Type B pancreatic cell (in vitro differentiated cells): ENCODE measurements at regions not wholly inside any gene's neighbourhood (a gene's known extent, or its start where the extent isn't known, plus 50 kb on each side); places are given as distances from the start of the nearest gene placed in this dataset.

Source experiments
- DNase-seq: peaks from one replicate; pipeline ENCODE4 v3.0.0; 2021; ENCODE audit warnings: mixed read lengths; ENCODE audit not compliant: unreplicated experiment; ENCODE audit errors: extremely low spot score
- H3K27ac Mint-ChIP-seq: 2 replicates; pipeline ENCODE4 v1.8.0; 2021; ENCODE audit warnings: mild to moderate bottlenecking, mixed read lengths
- H3K27me3 Mint-ChIP-seq: 2 replicates; pipeline ENCODE4 v1.8.0; 2021; ENCODE audit warnings: mixed read lengths
- H3K36me3 Mint-ChIP-seq: 2 replicates; pipeline ENCODE4 v1.8.0; 2021; ENCODE audit warnings: mixed read lengths
- H3K4me1 Mint-ChIP-seq: one replicate; pipeline ENCODE4 v1.8.0; 2021; ENCODE audit warnings: mixed read lengths; ENCODE audit not compliant: unreplicated experiment
- H3K4me3 Mint-ChIP-seq: 2 replicates; pipeline ENCODE4 v1.8.0; 2021; ENCODE audit warnings: mild to moderate bottlenecking, mixed read lengths
- H3K9me3 Mint-ChIP-seq: 2 replicates; pipeline ENCODE4 v1.8.0; 2021; ENCODE audit warnings: mixed read lengths
- CTCF ChIP-seq: fragments of 200-600 bp; sonication (generic); conservative IDR thresholded peaks from 2 replicates; pipeline ENCODE4 v1.5.0; 2021; ENCODE audit warnings: antibody characterized with exemption, mild to moderate bottlenecking

- no peak overlapping the region for H3K4me3 Mint-ChIP-seq
- no peaks in the 10 kb centered on the region for H3K36me3 Mint-ChIP-seq
- H3K27ac Mint-ChIP-seq, result no peak overlapping the region
- no peaks in the 10 kb centered on the region for H3K27me3 Mint-ChIP-seq
- peaks cover 10% of the 10 kb centered on the region for H3K9me3 Mint-ChIP-seq
- H3K4me1 Mint-ChIP-seq, result no peaks in the 10 kb centered on the region
- TF ChIP-seq CTCF, result peak; percentile 32
- DNase-seq, result no peak
These were observed 581.3 kb downstream of the DACH1 start for GRCh38 chr13:71285700-71286099.

DNA sequence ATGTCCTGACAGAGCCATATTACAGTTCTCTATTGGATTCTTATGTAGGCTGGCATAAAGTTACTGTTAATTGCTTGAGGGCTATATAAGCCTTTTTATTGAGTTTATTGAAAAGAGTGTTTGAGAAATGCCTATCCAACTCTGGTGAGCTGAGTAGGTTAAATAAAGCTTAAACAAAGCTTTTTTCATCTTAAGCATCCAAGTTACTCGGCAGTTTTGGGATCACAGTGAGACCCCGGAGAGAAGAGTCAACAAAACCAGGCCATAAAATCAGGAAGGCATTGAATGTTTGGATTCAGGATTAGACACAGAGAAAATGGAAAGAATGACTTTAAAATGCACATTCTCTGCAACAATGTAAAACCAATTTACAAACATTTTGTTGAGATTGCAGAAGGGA is 588.5 kb downstream of the DACH1 start:
- Mint-ChIP-seq H3K9me3 (peaks cover 10% of the 10 kb centered on the region), H3K27ac (no peak overlapping the region), H3K27me3 (no peaks in the 10 kb centered on the region), H3K36me3 (no peaks in the 10 kb centered on the region), H3K4me3 (no peak overlapping the region), H3K4me1 (no peaks in the 10 kb centered on the region)
- DNase-seq, result no peak
- no peak for TF ChIP-seq CTCF

GRCh38 chr13:71274923-71275608 is 591.9 kb downstream of the DACH1 start:
- no peaks in the 10 kb centered on the region for H3K4me1 Mint-ChIP-seq
- H3K4me3 Mint-ChIP-seq, result no peak overlapping the region
- no peak for DNase-seq
- H3K36me3 Mint-ChIP-seq, result no peaks in the 10 kb centered on the region
- no peaks in the 10 kb centered on the region for H3K9me3 Mint-ChIP-seq
- TF ChIP-seq CTCF, result no peak
- no peak overlapping the region for H3K27ac Mint-ChIP-seq
- no peaks in the 10 kb centered on the region for H3K27me3 Mint-ChIP-seq

GRCh38 chr13:71261256-71261655 is 605.7 kb downstream of the DACH1 start:
- H3K4me1 Mint-ChIP-seq, result no peaks in the 10 kb centered on the region
- no peaks in the 10 kb centered on the region for H3K27me3 Mint-ChIP-seq
- no peak for DNase-seq
- no peak for TF ChIP-seq CTCF
- H3K36me3 Mint-ChIP-seq, result no peaks in the 10 kb centered on the region
- H3K27ac Mint-ChIP-seq, result no peak overlapping the region
- no peak overlapping the region for H3K4me3 Mint-ChIP-seq
- H3K9me3 Mint-ChIP-seq, result no peaks in the 10 kb centered on the region

DNA sequence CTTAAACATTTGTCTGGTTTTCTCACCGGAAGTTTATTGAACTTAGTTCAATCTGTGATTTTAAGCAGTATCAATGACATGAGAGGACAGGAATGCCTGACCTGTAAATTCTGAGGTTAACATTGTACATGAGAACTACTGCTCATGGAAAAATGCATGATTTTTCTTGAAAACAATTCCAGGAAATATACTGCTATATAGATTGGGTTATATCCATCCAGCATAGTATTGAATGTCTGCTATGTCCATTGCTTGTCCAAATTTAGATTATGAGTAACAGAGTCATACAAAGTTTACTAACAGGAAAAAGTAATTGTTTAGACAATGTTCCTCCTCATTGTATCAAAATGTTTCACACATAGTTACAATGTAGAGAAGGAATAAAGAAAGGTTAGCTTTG is 606.8 kb downstream of the DACH1 start:
- no peak for DNase-seq
- Mint-ChIP-seq H3K4me3 (no peak overlapping the region), H3K27me3 (no peaks in the 10 kb centered on the region), H3K36me3 (no peaks in the 10 kb centered on the region), H3K4me1 (no peaks in the 10 kb centered on the region), H3K27ac (no peak overlapping the region), H3K9me3 (no peaks in the 10 kb centered on the region)
- no peak for TF ChIP-seq CTCF

DNA sequence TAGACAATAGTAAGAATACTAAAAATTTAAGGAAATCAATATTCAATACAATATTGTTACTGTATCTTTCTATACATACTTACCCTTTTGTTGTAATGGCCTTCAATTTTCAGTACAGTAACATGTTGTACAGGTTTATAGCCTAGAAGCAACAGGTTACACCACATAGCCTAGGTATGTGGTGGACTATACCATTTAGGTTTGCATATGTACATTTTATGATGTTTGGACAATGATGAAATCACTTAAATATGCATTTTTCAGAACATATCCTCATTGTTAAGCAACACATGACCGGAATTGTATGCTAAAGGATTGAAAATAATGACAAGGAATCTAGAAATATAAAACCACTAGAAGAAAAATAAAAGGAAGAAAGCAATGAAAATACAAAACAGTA is 611.4 kb downstream of the DACH1 start:
- Mint-ChIP-seq H3K9me3 (no peaks in the 10 kb centered on the region), H3K4me3 (no peak overlapping the region), H3K36me3 (no peaks in the 10 kb centered on the region), H3K27ac (no peak overlapping the region), H3K27me3 (no peaks in the 10 kb centered on the region), H3K4me1 (no peaks in the 10 kb centered on the region)
- TF ChIP-seq CTCF, result no peak
- DNase-seq, result no peak
